Tibial nerve (tissue), 4 donors: ENCODE measurements at regions not wholly inside any gene's neighbourhood (a gene's known extent, or its start where the extent isn't known, plus 50 kb on each side); places are given as distances from the start of the nearest gene placed in this dataset.

Experiments used
- DNase-seq, 2 donors: peaks; one replicate each; pipeline ENCODE4 v3.0.0-alpha.2; 2019; ENCODE audit warnings: low spot score in 2 of 2
- H3K27ac ChIP-seq, 4 donors: fragments of 200-600 bp; sonication (generic) in 3 of 4; one replicate each; pipeline ENCODE4 v1.5.1; 2017 to 2019; ENCODE audit warnings: mild to moderate bottlenecking in 1 of 4
- H3K27me3 ChIP-seq, 2 donors: fragments of 200-600 bp; sonication (generic) in 1 of 2; one replicate each; pipeline versions ENCODE4 v1.5.1 to v1.6.0; 2017 to 2019
- H3K36me3 ChIP-seq, 3 donors: fragments of 200-600 bp; sonication (generic); one replicate each; pipeline ENCODE4 v1.5.1; 2018 to 2019
- H3K4me1 ChIP-seq, 4 donors: fragments of 200-600 bp; sonication (generic) in 3 of 4; one replicate each; pipeline ENCODE4 v1.5.1; 2017 to 2019
- H3K4me3 ChIP-seq, 4 donors: fragments of 200-600 bp; sonication (generic) in 3 of 4; one replicate each; pipeline ENCODE4 v1.5.1; 2017 to 2019; ENCODE audit warnings: mild to moderate bottlenecking in 1 of 4, moderate library complexity in 1 of 4
- H3K9me3 ChIP-seq, 4 donors: fragments of 200-600 bp; sonication (generic) in 3 of 4; one replicate each; pipeline ENCODE4 v1.5.1; 2017 to 2019
- CTCF ChIP-seq, 5 experiments: fragments of 200-600 bp in 3 of 5; fragments of 450-650 bp in 2 of 5; sonication (generic) in 3 of 5; IDR thresholded peaks; one replicate each; pipeline ENCODE4 v1.5.1; 2016 to 2019; ENCODE audit warnings: antibody characterized with exemption in 5 of 5, mild to moderate bottlenecking in 3 of 5, moderate library complexity in 2 of 5
- EP300 ChIP-seq, 2 donors: sonication (generic); formaldehyde crosslinking; IDR thresholded peaks; one replicate each; pipeline ENCODE4 v1.6.1; 2017; ENCODE audit warnings: antibody characterized with exemption in 2 of 2, mild to moderate bottlenecking in 1 of 2
- POLR2A ChIP-seq, 2 donors: fragments of 450-650 bp; IDR thresholded peaks; one replicate each; pipeline ENCODE4 v1.6.1; 2017; ENCODE audit warnings: antibody characterized with exemption in 2 of 2, mild to moderate bottlenecking in 2 of 2, moderate library complexity in 2 of 2
- WGBS, 2 donors: methylation state at CpG; one replicate each; pipeline ENCODE4 v1.1.5; 2018; 5-methylcytosine and 5-hydroxymethylcytosine counted together

- Histone ChIP-seq H3K36me3 (no peaks in the 10 kb centered on the region), H3K27ac (no peak overlapping the region), H3K4me3 (no peak overlapping the region), H3K27me3 (no peaks in the 10 kb centered on the region), H3K9me3 (no peaks in the 10 kb centered on the region), H3K4me1 (no peaks in the 10 kb centered on the region)
- TF ChIP-seq CTCF (IDR thresholded peaks at IDR 0.05) (no peak), POLR2A (IDR thresholded peaks at IDR 0.05) (no peak), EP300 (IDR thresholded peaks at IDR 0.05) (no peak)
- DNase-seq, result no peak
- WGBS, 2 donors, result 83 to 90% methylated on average over 1 of the region's 1 CpG
These were observed 119.5 kb upstream of the GRIA4 start for GRCh38 chr11:105490333-105490732.

GRCh38 chr11:105489446-105489845 is 120.4 kb upstream of the GRIA4 start:
- no peak overlapping the region for H3K4me3 ChIP-seq
- no peak for TF ChIP-seq EP300 (IDR thresholded peaks at IDR 0.05)
- TF ChIP-seq POLR2A (IDR thresholded peaks at IDR 0.05), result no peak
- no peak for TF ChIP-seq CTCF (IDR thresholded peaks at IDR 0.05)
- no peak for DNase-seq
- H3K36me3 ChIP-seq, result no peaks in the 10 kb centered on the region
- H3K9me3 ChIP-seq, result no peaks in the 10 kb centered on the region
- H3K27me3 ChIP-seq, result no peaks in the 10 kb centered on the region
- H3K27ac ChIP-seq, result no peak overlapping the region
- WGBS, 2 donors, result 18 to 33% methylated on average over 4 of the region's 4 CpGs
- H3K4me1 ChIP-seq, result no peaks in the 10 kb centered on the region

GRCh38 chr11:105486929-105487328 is 122.9 kb upstream of the GRIA4 start:
- Histone ChIP-seq H3K27ac (no peak overlapping the region), H3K27me3 (no peaks in the 10 kb centered on the region), H3K36me3 (no peaks in the 10 kb centered on the region), H3K4me3 (no peak overlapping the region), H3K9me3 (no peaks in the 10 kb centered on the region), H3K4me1 (no peaks in the 10 kb centered on the region)
- no peak for TF ChIP-seq CTCF (IDR thresholded peaks at IDR 0.05)
- TF ChIP-seq POLR2A (IDR thresholded peaks at IDR 0.05), result no peak
- no peak for TF ChIP-seq EP300 (IDR thresholded peaks at IDR 0.05)
- 94 to 96% methylated on average over 11 of the region's 11 CpGs for WGBS, 2 donors
- no peak for DNase-seq

DNA sequence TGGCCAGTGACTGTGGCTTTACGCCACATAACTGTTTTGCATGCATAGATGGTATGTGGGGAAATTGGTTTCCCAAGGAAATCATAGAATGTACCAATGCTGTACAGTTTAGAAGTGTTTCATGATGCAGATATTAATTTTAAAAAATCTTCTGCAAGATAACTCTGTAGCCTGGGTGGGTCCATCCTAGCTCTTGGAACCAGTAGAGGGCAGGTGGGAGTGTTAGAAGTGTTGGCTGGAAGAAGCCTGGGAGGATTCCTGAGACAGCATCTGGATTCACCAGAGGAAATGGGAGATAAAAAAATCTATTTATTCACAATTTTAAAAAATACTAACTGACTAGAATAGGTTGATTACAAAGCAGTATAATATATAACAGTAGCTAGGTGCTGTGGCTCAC is 139.9 kb upstream of the GRIA4 start:
- no peak overlapping the region for H3K27ac ChIP-seq
- H3K36me3 ChIP-seq, result no peaks in the 10 kb centered on the region
- WGBS, 2 donors, result 95 to 100% methylated on average over 1 of the region's 1 CpG
- no peaks in the 10 kb centered on the region for H3K9me3 ChIP-seq
- H3K4me1 ChIP-seq, result no peaks in the 10 kb centered on the region
- no peak for DNase-seq
- H3K27me3 ChIP-seq, result no peaks in the 10 kb centered on the region
- no peak overlapping the region for H3K4me3 ChIP-seq
- TF ChIP-seq CTCF (IDR thresholded peaks at IDR 0.05) (no peak), EP300 (IDR thresholded peaks at IDR 0.05) (no peak), POLR2A (IDR thresholded peaks at IDR 0.05) (no peak)

DNA sequence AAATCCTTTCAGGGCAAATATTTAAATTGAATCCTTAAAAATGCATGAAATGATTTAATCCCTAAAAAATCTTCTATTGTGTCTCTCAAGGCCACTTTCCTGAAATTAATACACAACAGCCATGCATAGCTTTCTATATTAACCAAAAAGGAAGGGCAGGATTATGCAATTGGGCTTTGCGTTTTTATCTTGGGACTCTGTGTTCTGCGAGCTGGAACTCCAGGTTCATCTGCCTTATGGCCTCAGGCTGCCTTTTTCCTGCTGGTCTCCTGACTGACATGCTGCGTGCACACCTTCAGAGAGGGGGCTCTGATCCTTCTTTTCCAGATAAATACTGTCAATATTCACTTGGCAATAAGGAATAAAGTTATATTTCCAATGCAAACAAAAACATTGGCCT is 141.7 kb upstream of the GRIA4 start:
- DNase-seq, result no peak
- Histone ChIP-seq H3K9me3 (no peaks in the 10 kb centered on the region), H3K36me3 (no peaks in the 10 kb centered on the region)

More for the DNA sequence above, 141.7 kb upstream of the GRIA4 start:
- TF ChIP-seq POLR2A (IDR thresholded peaks at IDR 0.05), result no peak
- TF ChIP-seq CTCF (IDR thresholded peaks at IDR 0.05), result no peak
- TF ChIP-seq EP300 (IDR thresholded peaks at IDR 0.05), result no peak
- Histone ChIP-seq H3K27me3 (no peaks in the 10 kb centered on the region), H3K4me1 (no peaks in the 10 kb centered on the region), H3K27ac (no peak overlapping the region), H3K4me3 (no peak overlapping the region)
- WGBS, 2 donors, result 45 to 48% methylated on average over 3 of the region's 3 CpGs
